Aorta (tissue), 5 donors: ENCODE measurements at regions not wholly inside any gene's neighbourhood (a gene's known extent, or its start where the extent isn't known, plus 50 kb on each side); places are given as distances from the start of the nearest gene placed in this dataset.
A peak's percentile ranks its signal among the peaks of the same experiment; 100 is the strongest.

ENCODE experiments used
- ATAC-seq: fragments of 200-7000 bp; cut with Tn5 transposase; one replicate; pipeline ENCODE4 v1.9.1; 2022; ENCODE audit warnings: moderate library complexity; ENCODE audit not compliant: low FRiP score
- DNase-seq, 2 donors: peaks; one replicate each; pipeline ENCODE4 v3.0.0-alpha.2; 2020
- H3K27ac ChIP-seq, 2 donors: one replicate each; pipeline ENCODE4 v1.5.1; 2013; ENCODE audit warnings: low read length in 2 of 2, mild to moderate bottlenecking in 2 of 2, moderate library complexity in 2 of 2, control low read depth in 1 of 2, inconsistent platforms in 1 of 2, low read depth in 1 of 2
- H3K27me3 ChIP-seq, 2 donors: one replicate each; pipeline ENCODE4 v1.6.1; 2013; ENCODE audit warnings: control low read depth in 1 of 2, low read length in 1 of 2, mild to moderate bottlenecking in 1 of 2, moderate library complexity in 1 of 2; ENCODE audit not compliant: insufficient read depth in 2 of 2, control insufficient read depth in 1 of 2
- H3K36me3 ChIP-seq, 2 donors: one replicate each; pipeline ENCODE4 v1.6.1; 2013; ENCODE audit warnings: control low read depth in 1 of 2, low read length in 1 of 2, mild to moderate bottlenecking in 1 of 2; ENCODE audit not compliant: insufficient read depth in 2 of 2, control insufficient read depth in 1 of 2
- H3K4me1 ChIP-seq, 2 donors: one replicate each; pipeline ENCODE4 v1.6.1; 2013; ENCODE audit warnings: low read length in 2 of 2, control low read depth in 1 of 2, mild to moderate bottlenecking in 1 of 2, moderate library complexity in 1 of 2; ENCODE audit not compliant: insufficient read depth in 2 of 2, control insufficient read depth in 1 of 2
- H3K4me3 ChIP-seq, 2 donors: one replicate each; pipeline ENCODE4 v1.5.1; 2013; ENCODE audit warnings: low read length in 2 of 2, control low read depth in 1 of 2, mild to moderate bottlenecking in 1 of 2
- H3K9me3 ChIP-seq: one replicate; pipeline ENCODE4 v1.6.1; 2013; ENCODE audit warnings: mild to moderate bottlenecking, low read length; ENCODE audit not compliant: control insufficient read depth
- WGBS, 2 donors: extraction: QIAGEN DNeasy Blood & Tissue Kit; methylation state at CpG; one replicate each; pipeline ENCODE4 v1.1.7; 2013; 5-methylcytosine and 5-hydroxymethylcytosine counted together
- intact Hi-C, 2 donors: fragments of 100-400 bp; cut with DNase I; formaldehyde crosslinking; loops; one replicate each; pipeline versions ENCODE4 v1.14.2 to v1.15.0; 2022
- donor health status: healthy with polysubstance abuse.
- donor health status: Bipolar disorder and iron deficiency.
- donor health status: DM: no; HTN: no; CAD: no.
- donor health status: DM: no; HTN: no; CAD: no.
- donor health status: DM: yes; HTN: yes; CAD: no.

DNA sequence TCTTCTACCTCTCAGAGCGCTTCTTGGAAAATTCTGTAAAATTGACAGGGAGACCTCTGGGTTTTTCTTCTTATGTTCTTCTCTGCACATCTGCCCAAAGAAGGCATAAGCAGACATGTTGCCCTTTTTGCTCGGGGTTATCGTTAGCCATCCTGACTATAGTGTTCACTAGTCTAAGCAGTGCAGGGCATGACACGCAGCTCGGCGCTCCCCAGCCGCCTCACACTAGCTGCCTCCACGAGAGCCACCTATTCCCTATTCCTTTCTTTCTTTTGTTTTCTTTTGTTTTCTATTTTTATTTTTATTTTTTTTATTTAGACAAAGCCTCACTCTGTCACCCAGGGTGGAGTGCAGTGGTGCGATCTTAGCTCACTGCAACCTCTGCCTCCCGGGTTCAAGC, 100.2 kb upstream of the OPRM1 start:
- DNase-seq (peak in 1 of 2 donors; percentile 33), ATAC-seq (no peak)
- H3K4me1 ChIP-seq = no peaks in the 10 kb centered on the region
- H3K9me3 ChIP-seq = no peaks in the 10 kb centered on the region
- no peaks in the 10 kb centered on the region for H3K36me3 ChIP-seq
- no peak overlapping the region for H3K27ac ChIP-seq
- H3K4me3 ChIP-seq = no peak overlapping the region
- 78 to 79% methylated on average over 10 of the region's 10 CpGs for WGBS, 2 donors
- intact Hi-C loops = no loop called here
- no peaks in the 10 kb centered on the region for H3K27me3 ChIP-seq

DNA sequence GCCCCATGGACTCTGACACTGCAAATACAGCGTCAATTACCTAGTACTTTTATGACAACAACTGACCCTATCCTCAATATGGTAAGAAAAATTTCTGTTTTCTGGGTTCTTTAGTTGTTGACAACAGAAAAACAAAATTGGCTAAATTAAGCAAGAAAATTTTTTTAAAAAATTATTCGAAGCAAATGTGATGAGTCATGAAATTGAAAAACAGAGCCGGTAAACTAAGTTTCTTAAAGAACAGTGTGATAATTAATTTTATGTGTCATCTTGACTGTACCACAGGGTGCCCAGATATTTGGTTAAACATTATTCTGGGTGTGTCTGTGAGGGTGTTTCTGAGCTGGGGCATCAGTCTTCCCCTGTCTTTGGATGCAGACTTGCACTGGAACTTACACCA, 107.6 kb upstream of the OPRM1 start:
- ATAC-seq = no peak
- no peaks in the 10 kb centered on the region for H3K9me3 ChIP-seq
- no peak overlapping the region for H3K27ac ChIP-seq
- intact Hi-C loops = no loop called here
- H3K27me3 ChIP-seq = no peaks in the 10 kb centered on the region
- WGBS, 2 donors = 93 to 96% methylated on average over 3 of the region's 3 CpGs
- no peaks in the 10 kb centered on the region for H3K4me1 ChIP-seq
- H3K4me3 ChIP-seq = no peak overlapping the region
- no peaks in the 10 kb centered on the region for H3K36me3 ChIP-seq
- DNase-seq = no peak

GRCh38 chr6:153927867-153928266, 111.2 kb upstream of the OPRM1 start:
- no peaks in the 10 kb centered on the region for H3K27me3 ChIP-seq
- H3K27ac ChIP-seq = no peak overlapping the region
- ATAC-seq (no peak), DNase-seq (no peak)
- no peaks in the 10 kb centered on the region for H3K4me1 ChIP-seq
- H3K36me3 ChIP-seq = no peaks in the 10 kb centered on the region
- WGBS, 2 donors = 92 to 94% methylated on average over 1 of the region's 1 CpG
- H3K4me3 ChIP-seq = no peak overlapping the region
- intact Hi-C loops = no loop called here
- no peaks in the 10 kb centered on the region for H3K9me3 ChIP-seq

- Histone ChIP-seq H3K4me3 (no peak overlapping the region), H3K27ac (no peak overlapping the region), H3K27me3 (no peaks in the 10 kb centered on the region), H3K9me3 (peaks cover 2% of the 10 kb centered on the region), H3K4me1 (no peaks in the 10 kb centered on the region), H3K36me3 (no peaks in the 10 kb centered on the region)
- DNase-seq (no peak), ATAC-seq (no peak)
- intact Hi-C loops = no loop called here
- WGBS, 2 donors = 80 to 87% methylated on average over 8 of the region's 8 CpGs
These were observed 140.5 kb upstream of the OPRM1 start for GRCh38 chr6:153898360-153899059.

- H3K27me3 ChIP-seq = no peaks in the 10 kb centered on the region
- H3K9me3 ChIP-seq = peaks cover 3% of the 10 kb centered on the region
- no peak overlapping the region for H3K27ac ChIP-seq
- H3K36me3 ChIP-seq = no peaks in the 10 kb centered on the region
- ATAC-seq (no peak), DNase-seq (no peak)
- intact Hi-C loops = no loop called here
- H3K4me3 ChIP-seq = no peak overlapping the region
- no peaks in the 10 kb centered on the region for H3K4me1 ChIP-seq
These were observed 156.6 kb upstream of the OPRM1 start for GRCh38 chr6:153882411-153882810.

- no peaks in the 10 kb centered on the region for H3K9me3 ChIP-seq
- no peaks in the 10 kb centered on the region for H3K27me3 ChIP-seq
- H3K4me3 ChIP-seq = no peak overlapping the region
- no peak overlapping the region for H3K27ac ChIP-seq
- intact Hi-C loops = no loop called here
- ATAC-seq (no peak), DNase-seq (no peak)
- no peaks in the 10 kb centered on the region for H3K36me3 ChIP-seq
- WGBS, 2 donors = 92 to 97% methylated on average over 3 of the region's 3 CpGs
- no peaks in the 10 kb centered on the region for H3K4me1 ChIP-seq
These were observed 165.5 kb upstream of the OPRM1 start for GRCh38 chr6:153873541-153873940.

DNA sequence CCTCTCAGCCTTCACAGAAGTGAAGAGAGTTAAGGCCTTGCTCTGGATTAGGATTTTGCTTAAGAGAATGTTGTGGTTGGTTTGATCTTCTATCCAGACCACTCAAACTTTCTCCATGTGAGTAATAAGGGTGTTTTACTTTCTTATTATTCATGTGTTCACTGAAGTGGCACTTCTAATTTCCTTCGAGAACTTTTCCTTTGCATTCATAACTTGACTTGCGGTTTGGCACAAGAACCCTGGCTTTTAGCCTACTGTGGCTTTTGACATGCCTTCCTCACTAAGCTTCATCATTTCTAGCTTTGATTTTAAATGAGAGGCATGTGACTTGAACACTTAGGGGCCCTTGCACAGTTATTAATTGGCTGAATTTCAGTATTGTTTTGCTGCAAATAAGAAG, 166.1 kb upstream of the OPRM1 start:
- no peak for DNase-seq
- 66 to 72% methylated on average over 2 of the region's 2 CpGs for whole genome bisulfite sequencing, 2 donors
- no peaks in the 10 kb centered on the region for H3K4me1 ChIP-seq
- no peak overlapping the region for H3K4me3 ChIP-seq
- ATAC-seq = no peak
- H3K27me3 ChIP-seq = no peaks in the 10 kb centered on the region
- intact Hi-C loops = no loop called here
- no peaks in the 10 kb centered on the region for H3K9me3 ChIP-seq
- H3K36me3 ChIP-seq = no peaks in the 10 kb centered on the region
- H3K27ac ChIP-seq = no peak overlapping the region

DNA sequence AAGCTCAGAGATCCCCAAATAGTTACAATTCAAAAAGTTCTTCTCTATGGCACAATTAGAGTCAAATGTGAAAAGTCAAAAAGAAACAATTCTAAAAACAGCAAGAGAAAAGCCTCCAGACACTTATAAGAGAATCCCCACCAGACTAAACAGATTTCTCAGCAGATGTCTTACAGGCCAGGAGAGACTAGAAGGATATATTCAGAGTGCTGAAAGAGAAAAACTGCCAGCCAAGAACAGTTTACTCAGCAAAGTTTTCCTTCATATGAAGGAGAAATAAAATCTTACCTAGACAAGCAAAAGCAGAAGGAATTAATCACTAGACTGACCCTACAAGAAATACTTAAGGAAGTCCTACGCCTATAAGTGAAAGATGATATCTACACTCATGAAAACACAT, 176.1 kb upstream of the OPRM1 start:
- 92 to 96% methylated on average over 1 of the region's 1 CpG for WGBS, 2 donors

DNA sequence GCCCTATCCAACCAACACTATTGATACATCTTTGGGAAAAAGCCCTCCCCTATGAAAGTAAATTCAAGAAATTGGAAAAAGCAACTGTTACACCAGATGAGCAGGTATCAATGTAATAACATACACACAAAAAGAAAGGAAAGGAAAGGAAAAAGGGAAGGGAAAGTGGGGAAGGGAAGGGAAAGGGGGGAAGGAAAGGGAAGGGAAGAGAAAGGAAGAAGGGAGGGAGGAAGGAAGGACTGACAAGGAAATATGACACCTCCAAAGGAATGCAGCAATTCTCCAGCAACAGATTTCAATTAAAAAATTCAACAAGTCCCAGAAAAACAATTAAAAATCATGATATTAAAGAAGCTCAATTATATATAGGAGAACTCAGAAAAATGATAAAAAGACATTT, 176.9 kb upstream of the OPRM1 start:
- intact Hi-C loops = no loop called here
- Histone ChIP-seq H3K36me3 (no peaks in the 10 kb centered on the region), H3K4me1 (no peaks in the 10 kb centered on the region), H3K4me3 (no peak overlapping the region), H3K9me3 (peaks cover under 1% of the 10 kb centered on the region), H3K27me3 (no peaks in the 10 kb centered on the region), H3K27ac (no peak overlapping the region)
- no peak for DNase-seq
- ATAC-seq = no peak

More for the DNA sequence above, 176.1 kb upstream of the OPRM1 start:
- no peaks in the 10 kb centered on the region for H3K4me1 ChIP-seq
- H3K27me3 ChIP-seq = no peaks in the 10 kb centered on the region
- H3K9me3 ChIP-seq = no peaks in the 10 kb centered on the region
- H3K36me3 ChIP-seq = no peaks in the 10 kb centered on the region
- intact Hi-C loops = no loop called here
- H3K27ac ChIP-seq = no peak overlapping the region
- no peak for DNase-seq
- H3K4me3 ChIP-seq = no peak overlapping the region
- ATAC-seq = no peak
